Peyer's patch (tissue), 4 donors: ENCODE measurements at regions not wholly inside any gene's neighbourhood (a gene's known extent, or its start where the extent isn't known, plus 50 kb on each side); places are given as distances from the start of the nearest gene placed in this dataset.

Experiments
- DNase-seq, 3 donors: peaks; one replicate each; pipeline ENCODE4 v3.0.0-alpha.2; 2017 to 2019
- H3K27ac ChIP-seq, 4 donors: fragments of 200-600 bp; sonication (generic); one replicate each; pipeline ENCODE4 v1.5.1; 2016 to 2019
- H3K27me3 ChIP-seq, 2 donors: fragments of 200-600 bp; sonication (generic); one replicate each; pipeline ENCODE4 v1.5.1; 2019
- H3K36me3 ChIP-seq, 3 donors: fragments of 200-600 bp; sonication (generic); one replicate each; pipeline ENCODE4 v1.5.1; 2016 to 2019
- H3K4me1 ChIP-seq, 4 donors: fragments of 200-600 bp; sonication (generic); one replicate each; pipeline ENCODE4 v1.5.1; 2016 to 2019
- H3K4me3 ChIP-seq, 4 donors: fragments of 200-600 bp; sonication (generic); 1 replicate in 3 of 4; 2 replicates in 1 of 4; pipeline ENCODE4 v1.5.1; 2016 to 2019; ENCODE audit warnings: mild to moderate bottlenecking in 1 of 4
- H3K9me3 ChIP-seq, 4 donors: fragments of 200-600 bp; sonication (generic); one replicate each; pipeline ENCODE4 v1.5.1; 2016 to 2019; ENCODE audit warnings: mild to moderate bottlenecking in 1 of 4
- POLR2A ChIP-seq, 2 donors: fragments of 450-650 bp; IDR thresholded peaks; one replicate each; pipeline ENCODE4 v1.5.1; 2017; ENCODE audit warnings: antibody characterized with exemption in 2 of 2, mild to moderate bottlenecking in 2 of 2, moderate library complexity in 2 of 2
- TF ChIP-seq, protein P1 (sequence below), 6 experiments: fragments of 450-650 bp in 4 of 6; fragments of 200-600 bp in 2 of 6; sonication (generic) in 1 of 6; IDR thresholded peaks; one replicate each; pipeline ENCODE4 v1.5.1; 2017 to 2019; ENCODE audit warnings: antibody characterized with exemption in 6 of 6, mild to moderate bottlenecking in 3 of 6, moderate library complexity in 1 of 6

DNA sequence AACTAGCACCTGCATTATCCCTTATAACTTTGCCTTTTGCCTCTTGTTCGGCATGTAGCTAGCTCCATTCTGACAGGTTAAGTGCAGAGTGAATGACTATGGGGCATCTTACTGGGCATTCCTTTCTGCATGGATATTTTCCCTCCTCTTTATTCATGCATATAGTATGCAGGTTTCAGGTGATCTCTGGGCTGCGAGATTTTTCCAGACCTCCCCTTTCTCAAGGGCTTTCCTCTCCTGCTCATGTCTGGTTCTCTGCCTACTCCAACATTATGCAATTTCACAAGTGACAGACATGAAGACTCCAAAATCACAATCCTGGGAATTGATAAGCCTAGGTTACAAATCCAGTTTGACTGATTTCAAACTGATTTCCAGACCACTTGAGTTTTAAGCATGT lies 503.8 kb downstream of the NXPH1 start:
- Histone ChIP-seq H3K4me3 (no peak overlapping the region), H3K9me3 (peaks cover 0 to 5% (median 0%) of the 10 kb centered on the region in 4 donors), H3K27me3 (no peaks in the 10 kb centered on the region), H3K27ac (no peak overlapping the region), H3K36me3 (no peaks in the 10 kb centered on the region), H3K4me1 (no peaks in the 10 kb centered on the region)
- no peak for TF ChIP-seq POLR2A (IDR thresholded peaks at IDR 0.05)
- TF ChIP-seq, protein P1, sequence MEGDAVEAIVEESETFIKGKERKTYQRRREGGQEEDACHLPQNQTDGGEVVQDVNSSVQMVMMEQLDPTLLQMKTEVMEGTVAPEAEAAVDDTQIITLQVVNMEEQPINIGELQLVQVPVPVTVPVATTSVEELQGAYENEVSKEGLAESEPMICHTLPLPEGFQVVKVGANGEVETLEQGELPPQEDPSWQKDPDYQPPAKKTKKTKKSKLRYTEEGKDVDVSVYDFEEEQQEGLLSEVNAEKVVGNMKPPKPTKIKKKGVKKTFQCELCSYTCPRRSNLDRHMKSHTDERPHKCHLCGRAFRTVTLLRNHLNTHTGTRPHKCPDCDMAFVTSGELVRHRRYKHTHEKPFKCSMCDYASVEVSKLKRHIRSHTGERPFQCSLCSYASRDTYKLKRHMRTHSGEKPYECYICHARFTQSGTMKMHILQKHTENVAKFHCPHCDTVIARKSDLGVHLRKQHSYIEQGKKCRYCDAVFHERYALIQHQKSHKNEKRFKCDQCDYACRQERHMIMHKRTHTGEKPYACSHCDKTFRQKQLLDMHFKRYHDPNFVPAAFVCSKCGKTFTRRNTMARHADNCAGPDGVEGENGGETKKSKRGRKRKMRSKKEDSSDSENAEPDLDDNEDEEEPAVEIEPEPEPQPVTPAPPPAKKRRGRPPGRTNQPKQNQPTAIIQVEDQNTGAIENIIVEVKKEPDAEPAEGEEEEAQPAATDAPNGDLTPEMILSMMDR (IDR thresholded peaks at IDR 0.05): no peak
- no peak for DNase-seq

DNA sequence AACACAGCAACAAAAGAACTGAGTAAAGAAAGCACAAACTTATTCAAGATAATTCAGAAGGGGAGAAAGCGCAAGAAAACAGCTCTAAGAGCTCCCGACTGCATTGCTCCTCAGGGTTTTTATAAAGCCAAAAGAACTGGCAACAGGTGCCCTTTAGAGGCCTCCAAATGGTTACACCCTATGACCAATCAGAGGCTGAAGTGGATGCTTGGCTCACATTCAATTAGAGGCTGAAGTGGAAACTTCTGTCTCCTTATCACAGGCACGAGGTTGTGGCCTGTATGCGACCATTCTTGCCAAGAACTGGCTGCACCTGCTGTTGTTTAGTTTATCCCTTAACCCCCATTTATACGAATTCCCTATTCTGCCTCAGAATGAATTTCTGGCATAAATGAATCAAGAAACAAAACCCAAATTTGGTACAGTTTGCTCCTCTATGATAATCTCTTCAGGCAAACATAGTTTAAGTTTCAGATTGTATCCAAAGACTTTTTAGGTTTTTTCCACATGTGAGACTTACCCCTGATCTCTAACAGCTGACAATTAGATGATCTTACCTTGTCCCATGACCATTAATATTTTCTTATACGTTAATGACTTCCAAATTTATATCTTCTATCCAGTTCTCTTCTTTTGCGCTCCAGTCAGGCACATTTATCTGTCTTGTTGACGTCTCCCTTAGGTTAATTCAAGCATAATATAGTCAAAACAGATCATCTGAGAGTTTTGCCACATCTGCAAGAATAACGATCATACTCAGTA lies 504.8 kb downstream of the NXPH1 start:
- DNase-seq: no peak
- no peak for TF ChIP-seq POLR2A (IDR thresholded peaks at IDR 0.05)
- TF ChIP-seq, protein P1 (IDR thresholded peaks at IDR 0.05): no peak
- no peaks in the 10 kb centered on the region for H3K4me1 ChIP-seq

DNA sequence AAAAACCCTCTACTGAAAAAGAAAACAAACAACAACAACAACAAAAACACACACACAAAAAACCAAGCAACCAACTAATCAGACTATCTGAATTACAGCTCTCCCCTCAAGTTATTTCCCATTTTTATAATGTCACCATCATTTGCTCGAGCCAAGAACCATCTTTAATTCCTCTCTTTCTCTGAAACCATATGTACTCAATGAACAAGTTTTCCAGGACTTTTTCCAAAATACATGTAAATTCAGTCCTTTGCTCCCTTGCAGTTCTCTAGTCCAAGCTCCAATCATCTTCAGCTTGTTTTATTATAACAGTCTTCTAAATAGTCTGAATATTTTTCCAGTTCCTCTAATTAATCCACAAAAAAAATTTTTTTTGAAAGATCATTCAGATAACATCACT lies 506.0 kb downstream of the NXPH1 start:
- Histone ChIP-seq H3K9me3 (peaks cover 0 to 5% (median 0%) of the 10 kb centered on the region in 4 donors), H3K27me3 (no peaks in the 10 kb centered on the region), H3K27ac (no peak overlapping the region), H3K4me1 (no peaks in the 10 kb centered on the region), H3K4me3 (no peak overlapping the region), H3K36me3 (no peaks in the 10 kb centered on the region)
- no peak for DNase-seq
- TF ChIP-seq, protein P1 (IDR thresholded peaks at IDR 0.05): no peak
- no peak for TF ChIP-seq POLR2A (IDR thresholded peaks at IDR 0.05)

More for the DNA sequence above, 504.8 kb downstream of the NXPH1 start:
- H3K36me3 ChIP-seq: no peaks in the 10 kb centered on the region
- H3K9me3 ChIP-seq: peaks cover 0 to 5% (median 0%) of the 10 kb centered on the region in 4 donors
- H3K4me3 ChIP-seq: no peak overlapping the region
- H3K27ac ChIP-seq: no peak overlapping the region
- no peaks in the 10 kb centered on the region for H3K27me3 ChIP-seq

DNA sequence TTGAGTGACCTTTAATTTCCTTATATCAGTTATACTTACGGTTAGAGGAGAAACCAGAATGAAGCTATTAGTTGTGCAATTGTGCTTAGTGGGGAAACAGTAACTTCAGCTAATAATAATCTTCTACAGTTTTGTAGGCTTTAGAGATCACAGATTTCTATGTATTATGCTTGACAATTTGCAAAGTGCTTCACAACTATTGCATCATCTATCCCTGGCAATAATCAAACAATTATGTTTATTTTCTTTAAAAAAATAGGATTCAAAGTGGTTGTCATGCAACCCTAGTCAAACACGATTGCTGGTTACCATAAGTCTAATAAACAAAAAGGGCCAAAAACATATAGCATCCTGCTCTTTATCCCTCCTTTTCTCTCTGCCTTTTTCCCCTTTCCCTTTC lies 530.3 kb downstream of the NXPH1 start:
- Histone ChIP-seq H3K36me3 (no peaks in the 10 kb centered on the region), H3K27me3 (no peaks in the 10 kb centered on the region), H3K4me3 (no peak overlapping the region), H3K9me3 (no peaks in the 10 kb centered on the region), H3K4me1 (no peaks in the 10 kb centered on the region), H3K27ac (no peak overlapping the region)
- TF ChIP-seq, protein P1 (IDR thresholded peaks at IDR 0.05): no peak
- no peak for TF ChIP-seq POLR2A (IDR thresholded peaks at IDR 0.05)
- DNase-seq: no peak

DNA sequence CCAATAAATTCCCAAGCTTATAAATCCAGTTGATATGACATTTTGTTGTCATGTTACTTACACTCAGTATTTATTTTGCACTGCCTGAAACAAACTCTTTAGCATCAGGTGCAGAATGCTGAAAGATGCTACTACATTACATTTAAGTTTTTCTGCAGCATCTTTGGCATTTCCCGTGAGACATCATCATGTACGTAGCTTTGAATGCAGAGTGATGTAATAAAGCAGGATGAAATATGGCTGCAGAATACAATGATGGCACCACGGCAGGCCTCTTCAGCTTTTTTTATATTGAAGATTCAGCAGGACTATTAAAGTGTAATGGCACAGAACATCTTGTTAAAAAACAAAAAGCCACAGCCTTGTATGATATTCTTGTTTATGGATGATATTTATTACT lies 531.8 kb downstream of the NXPH1 start:
- Histone ChIP-seq H3K9me3 (no peaks in the 10 kb centered on the region), H3K36me3 (no peaks in the 10 kb centered on the region), H3K4me1 (no peaks in the 10 kb centered on the region), H3K27me3 (no peaks in the 10 kb centered on the region), H3K4me3 (no peak overlapping the region), H3K27ac (no peak overlapping the region)
- no peak for TF ChIP-seq POLR2A (IDR thresholded peaks at IDR 0.05)
- TF ChIP-seq, protein P1 (IDR thresholded peaks at IDR 0.05): no peak
- no peak for DNase-seq
